ENCODE measurements at regions not wholly inside any gene's neighbourhood (a gene's known extent, or its start where the extent isn't known, plus 50 kb on each side); places are given as distances from the start of the nearest gene placed in this dataset.

- Mint-ChIP-seq H3K4me3 (no peak overlapping the region), H3K9me3 (ENCODE audit: low read depth) (peaks cover 9% of the 10 kb centered on the region), H3K27me3 (peaks cover 26% of the 10 kb centered on the region), H3K4me1 (peaks cover 9% of the 10 kb centered on the region), H3K36me3 (ENCODE audit: low read depth) (no peaks in the 10 kb centered on the region), H3K27ac (no peak overlapping the region)
- DNase-seq = no peak
- ChIA-PET CTCF (interaction anchor here (0.8 kb wide), 1 partner anchor 80 kb away, joined by 3 read pairs; no protein-coding TSS in a partner anchor), POLR2A (no interaction called here)
- intact Hi-C loops (cut with DNase I, micrococcal nuclease) = loop anchor here in 1 of 2 experiments (2.0 kb wide), 1 partner anchor 34 kb away; no protein-coding TSS in a partner anchor
- ATAC-seq = no peak
These were observed 175.9 kb upstream of the CST7 start for GRCh38 chr20:24773168-24773567.

GRCh38 chr20:24773751-24774201, 175.3 kb upstream of the CST7 start:
- Mint-ChIP-seq H3K4me1 (peaks cover 9% of the 10 kb centered on the region), H3K9me3 (ENCODE audit: low read depth) (peaks cover 9% of the 10 kb centered on the region), H3K4me3 (no peak overlapping the region), H3K27me3 (peaks cover 26% of the 10 kb centered on the region), H3K36me3 (ENCODE audit: low read depth) (no peaks in the 10 kb centered on the region), H3K27ac (no peak overlapping the region)
- CTCF ChIA-PET = interaction anchor here (0.8 kb wide), 1 partner anchor 80 kb away, joined by 3 read pairs; no protein-coding TSS in a partner anchor
- peak; percentile 53 for DNase-seq
- intact Hi-C loops (cut with DNase I, micrococcal nuclease) = loop anchor here in 1 of 2 experiments (2.0 kb wide), 1 partner anchor 35 kb away; no protein-coding TSS in a partner anchor
- ATAC-seq = peak; percentile 94
- POLR2A ChIA-PET = no interaction called here

GRCh38 chr20:24775966-24776365, 173.1 kb upstream of the CST7 start:
- no peak for ATAC-seq
- H3K9me3 Mint-ChIP-seq (ENCODE audit: low read depth) = peaks cover 9% of the 10 kb centered on the region
- no peak overlapping the region for H3K4me3 Mint-ChIP-seq
- no peaks in the 10 kb centered on the region for H3K36me3 Mint-ChIP-seq (ENCODE audit: low read depth)
- H3K4me1 Mint-ChIP-seq = peaks cover 9% of the 10 kb centered on the region
- intact Hi-C loops (cut with DNase I, micrococcal nuclease) = no loop called here
- no peak overlapping the region for H3K27ac Mint-ChIP-seq
- CTCF ChIA-PET = no interaction called here
- peaks cover 27% of the 10 kb centered on the region for H3K27me3 Mint-ChIP-seq
- DNase-seq = no peak
- POLR2A ChIA-PET = no interaction called here

GRCh38 chr20:24776755-24777271, 172.3 kb upstream of the CST7 start:
- peaks cover 9% of the 10 kb centered on the region for H3K9me3 Mint-ChIP-seq (ENCODE audit: low read depth)
- no peak overlapping the region for H3K27ac Mint-ChIP-seq
- no peak overlapping the region for H3K4me3 Mint-ChIP-seq
- ChIA-PET CTCF (no interaction called here), POLR2A (no interaction called here)
- H3K4me1 Mint-ChIP-seq = peaks cover 9% of the 10 kb centered on the region
- H3K27me3 Mint-ChIP-seq = peaks cover 22% of the 10 kb centered on the region
- H3K36me3 Mint-ChIP-seq (ENCODE audit: low read depth) = no peaks in the 10 kb centered on the region
- ATAC-seq (no peak), DNase-seq (no peak)
- intact Hi-C loops (cut with DNase I, micrococcal nuclease) = no loop called here

GRCh38 chr20:24777746-24778145, 171.3 kb upstream of the CST7 start:
- no peak for ATAC-seq
- Mint-ChIP-seq H3K36me3 (ENCODE audit: low read depth) (no peaks in the 10 kb centered on the region), H3K9me3 (ENCODE audit: low read depth) (peaks cover 9% of the 10 kb centered on the region), H3K27ac (no peak overlapping the region), H3K4me3 (no peak overlapping the region), H3K27me3 (peaks cover 15% of the 10 kb centered on the region), H3K4me1 (peaks cover 9% of the 10 kb centered on the region)
- intact Hi-C loops (cut with DNase I, micrococcal nuclease) = no loop called here
- no peak for DNase-seq
- ChIA-PET POLR2A (no interaction called here), CTCF (interaction anchor here (0.7 kb wide), 1 partner anchor 403 kb away, joined by 3 read pairs; no protein-coding TSS in a partner anchor)

GRCh38 chr20:24778585-24779031, 170.5 kb upstream of the CST7 start:
- ChIA-PET POLR2A (no interaction called here), CTCF (no interaction called here)
- Mint-ChIP-seq H3K4me1 (peaks cover 5% of the 10 kb centered on the region), H3K27me3 (peaks cover 15% of the 10 kb centered on the region), H3K9me3 (ENCODE audit: low read depth) (peaks cover 9% of the 10 kb centered on the region), H3K36me3 (ENCODE audit: low read depth) (no peaks in the 10 kb centered on the region), H3K4me3 (no peak overlapping the region), H3K27ac (no peak overlapping the region)
- DNase-seq (no peak), ATAC-seq (no peak)
- intact Hi-C loops (cut with DNase I, micrococcal nuclease) = no loop called here

GRCh38 chr20:24779131-24779530, 169.9 kb upstream of the CST7 start:
- CTCF ChIA-PET = no interaction called here
- POLR2A ChIA-PET = no interaction called here
- H3K36me3 Mint-ChIP-seq (ENCODE audit: low read depth) = no peaks in the 10 kb centered on the region
- peaks cover 9% of the 10 kb centered on the region for H3K9me3 Mint-ChIP-seq (ENCODE audit: low read depth)
- peaks cover 15% of the 10 kb centered on the region for H3K27me3 Mint-ChIP-seq
- H3K4me3 Mint-ChIP-seq = no peak overlapping the region
- intact Hi-C loops (cut with DNase I, micrococcal nuclease) = no loop called here
- no peak for DNase-seq
- peaks cover under 1% of the 10 kb centered on the region for H3K4me1 Mint-ChIP-seq
- no peak overlapping the region for H3K27ac Mint-ChIP-seq
- no peak for ATAC-seq

- no peak for DNase-seq
- ChIA-PET CTCF (no interaction called here), POLR2A (no interaction called here)
- H3K4me3 Mint-ChIP-seq = no peak overlapping the region
- peaks cover 12% of the 10 kb centered on the region for H3K27me3 Mint-ChIP-seq
- no peak overlapping the region for H3K27ac Mint-ChIP-seq
- ATAC-seq = no peak
- H3K36me3 Mint-ChIP-seq (ENCODE audit: low read depth) = no peaks in the 10 kb centered on the region
- peaks cover 5% of the 10 kb centered on the region for H3K9me3 Mint-ChIP-seq (ENCODE audit: low read depth)
- intact Hi-C loops (cut with DNase I, micrococcal nuclease) = no loop called here
- H3K4me1 Mint-ChIP-seq = no peaks in the 10 kb centered on the region
These were observed 169.1 kb upstream of the CST7 start for GRCh38 chr20:24779946-24780345.

- ChIA-PET POLR2A (no interaction called here), CTCF (no interaction called here)
- H3K27me3 Mint-ChIP-seq = peaks cover 11% of the 10 kb centered on the region
- ATAC-seq (no peak), DNase-seq (no peak)
- no peak overlapping the region for H3K27ac Mint-ChIP-seq
- H3K36me3 Mint-ChIP-seq (ENCODE audit: low read depth) = no peaks in the 10 kb centered on the region
- intact Hi-C loops (cut with DNase I, micrococcal nuclease) = no loop called here
- H3K4me3 Mint-ChIP-seq = no peak overlapping the region
- H3K4me1 Mint-ChIP-seq = no peaks in the 10 kb centered on the region
- no peaks in the 10 kb centered on the region for H3K9me3 Mint-ChIP-seq (ENCODE audit: low read depth)
These were observed 168.2 kb upstream of the CST7 start for GRCh38 chr20:24780674-24781417.

GRCh38 chr20:24781418-24781980, 167.6 kb upstream of the CST7 start:
- H3K27ac Mint-ChIP-seq = no peak overlapping the region
- DNase-seq = peak; percentile 55
- H3K36me3 Mint-ChIP-seq (ENCODE audit: low read depth) = no peaks in the 10 kb centered on the region
- intact Hi-C loops (cut with DNase I, micrococcal nuclease) = no loop called here
- peak; percentile 80 for ATAC-seq
- ChIA-PET POLR2A (no interaction called here), CTCF (no interaction called here)
- H3K4me3 Mint-ChIP-seq = no peak overlapping the region
- H3K4me1 Mint-ChIP-seq = no peaks in the 10 kb centered on the region
- H3K27me3 Mint-ChIP-seq = peaks cover 8% of the 10 kb centered on the region
- no peaks in the 10 kb centered on the region for H3K9me3 Mint-ChIP-seq (ENCODE audit: low read depth)

GRCh38 chr20:24782301-24782700, 166.8 kb upstream of the CST7 start:
- DNase-seq (no peak), ATAC-seq (no peak)
- ChIA-PET CTCF (no interaction called here), POLR2A (no interaction called here)
- Mint-ChIP-seq H3K9me3 (ENCODE audit: low read depth) (no peaks in the 10 kb centered on the region), H3K27ac (no peak overlapping the region), H3K4me3 (no peak overlapping the region), H3K36me3 (ENCODE audit: low read depth) (no peaks in the 10 kb centered on the region), H3K27me3 (peaks cover 7% of the 10 kb centered on the region), H3K4me1 (no peaks in the 10 kb centered on the region)
- intact Hi-C loops (cut with DNase I, micrococcal nuclease) = no loop called here
